GM12892 (cell line): ENCODE measurements at regions not wholly inside any gene's neighbourhood (a gene's known extent, or its start where the extent isn't known, plus 50 kb on each side); places are given as distances from the start of the nearest gene placed in this dataset.

Experiments
- POLR2A ChIP-seq: IDR thresholded peaks from 2 replicates; pipeline ENCODE4 v1.6.1; 2011; ENCODE audit warnings: low read depth, low read length, control low read depth
- POLR2AphosphoS5 ChIP-seq: IDR thresholded peaks from 2 replicates; pipeline ENCODE4 v1.6.1; 2011; ENCODE audit warnings: low read depth, low read length, control low read depth

- TF ChIP-seq POLR2A (no peak), POLR2AphosphoS5 (no peak)
Observed at GRCh38 chr10:121079226-121079625, 228.1 kb downstream of the WDR11 start.
